HUDEP-2 (cell line): ENCODE measurements at regions not wholly inside any gene's neighbourhood (a gene's known extent, or its start where the extent isn't known, plus 50 kb on each side); places are given as distances from the start of the nearest gene placed in this dataset.
A peak's percentile ranks its signal among the peaks of the same experiment; 100 is the strongest.

Experiments
- DNase-seq, 76 experiments: peaks; one replicate each; lab custom pipeline; 2025; ENCODE audit not compliant: unreplicated experiment in 76 of 76; lab: John Stamatoyannopoulos, UW

- DNase-seq = no peak
Measured at GRCh38 chr15:60204131-60204885, 193.5 kb downstream of the ANXA2 start.

- no peak for DNase-seq
Measured at GRCh38 chr15:60208709-60209108, 189.1 kb downstream of the ANXA2 start.

- DNase-seq = peak in 1 of 76 experiments; percentile 8
Measured at GRCh38 chr15:60212536-60212935, 185.2 kb downstream of the ANXA2 start.

GRCh38 chr15:60213377-60214000 lies 184.3 kb downstream of the ANXA2 start:
- DNase-seq = no peak

GRCh38 chr15:60214201-60214600 lies 183.6 kb downstream of the ANXA2 start:
- DNase-seq = no peak

GRCh38 chr15:60215225-60215963 lies 182.4 kb downstream of the ANXA2 start:
- DNase-seq = no peak

- DNase-seq = no peak
Measured at GRCh38 chr15:60217161-60217560, 180.6 kb downstream of the ANXA2 start.

- no peak for DNase-seq
Measured at GRCh38 chr15:60218256-60218655, 179.5 kb downstream of the ANXA2 start.

- no peak for DNase-seq
Measured at GRCh38 chr15:60219866-60220265, 177.9 kb downstream of the ANXA2 start.

- DNase-seq = no peak
Measured at GRCh38 chr15:60221356-60221755, 176.4 kb downstream of the ANXA2 start.

GRCh38 chr15:60222404-60222803 lies 175.4 kb downstream of the ANXA2 start:
- no peak for DNase-seq

GRCh38 chr15:60223176-60223575 lies 174.6 kb downstream of the ANXA2 start:
- no peak for DNase-seq

- no peak for DNase-seq
Measured at GRCh38 chr15:60226924-60227323, 170.9 kb downstream of the ANXA2 start.

- DNase-seq = no peak
Measured at GRCh38 chr15:60228101-60228500, 169.7 kb downstream of the ANXA2 start.

GRCh38 chr15:60228619-60229018 lies 169.2 kb downstream of the ANXA2 start:
- DNase-seq = no peak

- DNase-seq = no peak
Measured at GRCh38 chr15:60235951-60236710, 161.7 kb downstream of the ANXA2 start.

- DNase-seq = no peak
Measured at GRCh38 chr15:60237446-60237845, 160.3 kb downstream of the ANXA2 start.

GRCh38 chr15:60243769-60244168 lies 154.0 kb downstream of the ANXA2 start:
- DNase-seq = no peak

GRCh38 chr15:60244813-60245212 lies 153.0 kb downstream of the ANXA2 start:
- no peak for DNase-seq

GRCh38 chr15:60250316-60250715 lies 147.5 kb downstream of the ANXA2 start:
- no peak for DNase-seq
